ENCODE measurements at regions not wholly inside any gene's neighbourhood (a gene's known extent, or its start where the extent isn't known, plus 50 kb on each side); places are given as distances from the start of the nearest gene placed in this dataset.
A peak's percentile ranks its signal among the peaks of the same experiment; 100 is the strongest.

DNA sequence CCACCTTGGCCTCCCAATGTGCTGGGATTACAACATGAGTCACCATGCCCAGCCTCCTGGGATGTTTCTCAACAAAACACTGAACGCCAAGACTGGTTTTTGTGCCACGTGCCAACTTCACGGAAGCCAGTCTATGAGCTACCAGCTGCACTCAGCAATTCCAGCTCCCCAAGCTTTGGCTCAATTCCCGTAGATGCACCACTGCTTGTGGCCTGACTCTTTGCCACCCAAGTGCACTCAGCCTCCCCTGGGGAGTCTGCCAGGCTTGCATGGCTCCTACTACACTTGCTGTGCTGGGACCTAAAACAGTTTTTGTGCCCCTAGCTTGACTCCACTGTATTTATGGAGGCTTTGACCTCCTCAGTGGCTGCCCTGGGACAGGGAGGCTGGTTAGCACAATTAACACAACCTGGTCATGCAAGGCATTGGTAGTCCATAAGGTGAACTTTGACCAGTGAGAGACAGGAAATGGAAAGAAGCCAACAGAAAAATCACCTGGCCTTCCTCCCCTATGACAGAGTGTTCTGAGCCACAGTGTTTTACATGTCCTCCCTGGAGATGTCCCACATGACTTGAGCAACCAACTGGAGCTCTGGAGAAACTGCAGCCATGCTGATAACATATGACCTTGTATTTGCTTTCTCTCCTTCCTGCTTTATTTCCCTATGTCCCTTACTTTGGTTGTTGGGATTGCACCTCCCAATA lies 1173.1 kb downstream of the UQCRFS1 start:
- no peak for DNase-seq

GRCh38 chr19:28037186-28037585 lies 1175.8 kb downstream of the UQCRFS1 start:
- no peak for DNase-seq

GRCh38 chr19:28036486-28036885 lies 1176.5 kb downstream of the UQCRFS1 start:
- DNase-seq, result no peak

- DNase-seq, result no peak
These were observed 1178.0 kb downstream of the UQCRFS1 start for GRCh38 chr19:28034936-28035335.

DNA sequence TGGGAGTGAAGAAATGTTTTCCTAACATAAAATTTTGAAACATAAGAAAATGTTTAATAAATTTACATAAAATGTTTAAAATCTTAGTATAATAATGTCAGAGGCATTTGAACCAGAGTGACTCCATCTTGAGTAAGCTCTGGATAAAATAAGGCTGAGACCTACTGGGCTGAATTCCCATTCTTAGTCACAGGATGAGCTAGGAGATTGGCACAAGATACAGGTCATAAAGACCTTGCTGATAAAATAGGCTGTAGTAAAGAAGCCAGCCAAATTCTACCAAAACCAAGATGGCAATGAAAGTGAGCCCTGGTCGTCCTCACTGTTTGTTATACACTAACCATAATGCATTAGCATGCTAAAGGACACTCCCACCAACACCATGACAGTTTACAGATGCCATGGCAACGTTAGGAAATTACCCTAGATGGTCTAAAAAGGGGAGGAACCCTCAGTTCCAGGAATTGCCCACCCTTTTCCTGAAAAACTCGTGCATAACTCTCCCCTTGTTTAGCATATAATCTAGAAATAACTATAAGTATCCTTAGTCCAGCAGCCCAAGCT lies 1184.0 kb downstream of the UQCRFS1 start:
- no peak for DNase-seq

GRCh38 chr19:28027116-28027515 lies 1185.8 kb downstream of the UQCRFS1 start:
- no peak for DNase-seq

- DNase-seq, result no peak
These were observed 1186.3 kb downstream of the UQCRFS1 start for GRCh38 chr19:28026636-28027035.

DNA sequence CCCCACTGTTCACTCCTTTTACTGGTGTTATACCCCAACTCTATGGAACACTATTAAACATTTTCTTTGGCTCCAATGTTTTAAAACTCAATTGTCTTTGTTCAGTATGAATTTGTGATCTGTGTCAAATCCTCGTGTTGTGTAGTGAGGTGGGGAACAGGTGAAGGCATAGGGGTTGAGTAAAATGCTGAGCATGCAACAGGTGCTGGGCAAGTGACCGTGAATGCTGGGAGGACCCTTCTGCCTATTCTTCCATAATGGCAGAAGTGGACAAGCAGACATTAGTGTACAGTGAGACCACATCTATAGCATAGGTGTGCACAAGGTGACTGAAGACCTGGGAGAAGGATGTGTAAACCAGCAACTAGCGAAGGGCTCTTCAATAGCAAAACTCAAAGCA lies 1188.0 kb downstream of the UQCRFS1 start:
- DNase-seq, result no peak

DNA sequence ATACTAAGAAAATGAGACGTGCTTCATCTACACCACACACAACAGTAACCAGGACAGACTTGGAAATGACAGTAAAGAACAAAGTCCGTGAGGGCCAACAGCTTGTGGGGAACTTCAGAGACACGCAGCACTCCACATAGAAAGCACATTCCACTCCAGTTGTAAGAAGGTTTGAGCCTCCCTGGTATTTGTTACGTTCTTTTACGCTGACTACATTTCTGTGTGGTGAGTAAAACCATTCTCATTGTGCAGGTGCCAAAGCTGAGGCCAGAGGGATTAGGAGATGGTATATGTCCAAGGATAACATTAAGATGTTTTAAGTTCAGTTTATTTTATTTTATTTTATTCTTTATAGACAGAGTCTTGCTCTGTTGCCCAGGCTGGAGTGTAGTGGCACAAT lies 1189.9 kb downstream of the UQCRFS1 start:
- peak; percentile 4 for DNase-seq

- DNase-seq, result no peak
These were observed 1190.4 kb downstream of the UQCRFS1 start for GRCh38 chr19:28022506-28022905.

- DNase-seq, result no peak
These were observed 1191.4 kb downstream of the UQCRFS1 start for GRCh38 chr19:28021259-28022185.

DNA sequence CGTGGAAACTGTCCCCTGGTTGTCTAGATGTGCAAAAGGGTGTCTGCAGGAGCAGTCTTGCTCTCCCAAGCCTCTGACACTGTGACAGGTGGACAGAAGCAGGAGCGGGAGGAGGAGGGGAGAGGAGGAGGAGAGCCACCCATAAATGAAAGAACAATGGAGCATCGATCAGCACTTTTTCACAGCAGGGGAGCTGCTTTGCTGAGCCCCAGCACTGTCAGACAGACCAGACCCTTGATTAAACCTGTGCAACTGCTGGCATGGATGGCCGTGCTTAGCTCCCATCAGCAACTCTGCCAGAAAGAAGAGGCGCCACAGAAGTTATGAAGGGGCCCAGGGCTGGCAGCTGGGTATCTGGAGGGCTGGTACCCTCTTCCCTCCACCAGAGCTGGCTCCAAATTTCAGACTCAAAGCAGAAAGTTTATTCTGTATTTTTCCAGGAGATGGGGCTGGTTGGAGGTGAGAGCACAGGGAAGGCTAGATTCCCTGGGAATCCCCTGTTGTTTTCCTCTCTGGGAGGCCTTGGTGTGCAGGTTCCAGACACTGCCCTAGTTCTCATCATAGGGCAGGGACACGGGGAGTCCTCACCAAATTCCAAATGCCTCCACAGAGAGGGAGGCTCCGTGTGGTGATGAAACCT lies 1192.2 kb downstream of the UQCRFS1 start:
- no peak for DNase-seq

- no peak for DNase-seq
These were observed 1193.0 kb downstream of the UQCRFS1 start for GRCh38 chr19:28019901-28020300.

GRCh38 chr19:28019371-28019770 lies 1193.6 kb downstream of the UQCRFS1 start:
- DNase-seq, result no peak

DNA sequence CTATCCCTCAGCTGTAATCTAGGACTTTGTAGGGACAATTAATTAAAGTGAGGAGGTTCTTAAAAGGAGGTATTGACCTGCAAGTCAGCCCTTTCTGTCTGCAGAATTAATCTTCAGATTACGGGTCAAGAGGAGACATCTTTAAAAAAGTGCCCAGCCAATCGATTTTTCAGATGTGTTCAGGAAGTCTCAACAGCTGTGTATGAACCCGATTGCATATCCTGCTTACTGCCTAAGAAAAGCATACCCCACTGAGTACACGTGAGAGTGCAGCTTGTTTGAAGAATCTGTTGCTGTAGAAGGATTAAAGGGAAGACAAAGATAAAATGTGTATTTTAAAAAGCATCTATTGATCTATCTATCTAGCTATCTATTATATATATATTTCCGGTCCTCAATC lies 1194.5 kb downstream of the UQCRFS1 start:
- no peak for DNase-seq

DNA sequence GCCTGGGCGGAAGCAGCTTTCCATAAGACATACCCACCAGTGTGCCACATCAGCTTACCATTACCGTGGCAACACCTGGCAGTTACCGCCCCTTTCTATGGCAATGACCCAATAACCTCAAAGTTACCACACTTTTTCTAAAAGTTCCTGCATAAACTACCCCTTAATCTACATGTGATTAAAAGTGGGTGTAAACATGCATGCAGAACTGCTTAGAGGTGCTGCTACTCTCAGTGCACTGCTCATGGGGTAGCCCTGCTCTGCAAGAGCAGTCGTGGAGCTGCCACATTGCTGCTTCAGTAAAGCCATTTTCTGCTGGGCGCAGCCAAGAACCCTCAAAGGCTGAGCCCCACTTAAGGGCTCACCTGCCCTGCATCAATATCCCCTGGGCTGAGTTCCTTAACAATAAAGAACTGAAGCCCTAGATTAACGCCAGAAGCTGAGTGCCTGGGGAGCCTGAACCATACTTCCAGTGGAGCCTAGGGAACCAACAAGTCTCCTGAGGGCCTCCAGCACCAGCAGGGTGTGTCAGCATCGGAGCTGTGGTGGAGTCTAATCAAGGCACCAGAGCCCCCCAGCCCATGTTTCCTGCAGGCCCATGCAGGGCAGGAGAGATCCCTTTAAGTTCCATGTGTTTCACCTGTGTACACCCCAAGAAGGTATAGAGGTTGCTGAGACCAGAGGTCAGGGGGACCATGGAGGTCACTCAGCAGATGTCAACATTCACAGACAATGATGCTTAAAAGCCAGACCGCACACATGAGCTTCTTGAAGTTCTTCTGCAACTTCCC lies 1198.1 kb downstream of the UQCRFS1 start:
- DNase-seq, result no peak

DNA sequence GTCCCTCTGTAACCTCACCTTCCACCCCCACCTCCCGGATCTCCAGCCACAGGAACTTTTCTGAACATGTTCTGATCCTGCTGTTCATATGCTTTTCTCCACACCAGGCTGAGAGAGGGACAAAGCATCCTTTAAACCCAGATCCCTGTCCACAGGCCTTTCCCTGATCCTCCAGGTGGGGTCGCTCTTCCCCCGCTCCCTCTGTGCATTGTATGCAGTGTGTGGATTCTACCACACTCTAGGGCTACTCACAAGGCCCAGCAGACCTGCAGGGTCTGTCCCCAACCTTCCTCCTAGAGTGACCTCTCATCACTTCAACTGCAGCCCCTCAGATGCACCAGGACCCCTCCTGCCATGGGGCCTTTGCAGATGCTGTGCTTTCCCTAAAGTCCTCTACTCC lies 1200.6 kb downstream of the UQCRFS1 start:
- DNase-seq, result no peak

DNA sequence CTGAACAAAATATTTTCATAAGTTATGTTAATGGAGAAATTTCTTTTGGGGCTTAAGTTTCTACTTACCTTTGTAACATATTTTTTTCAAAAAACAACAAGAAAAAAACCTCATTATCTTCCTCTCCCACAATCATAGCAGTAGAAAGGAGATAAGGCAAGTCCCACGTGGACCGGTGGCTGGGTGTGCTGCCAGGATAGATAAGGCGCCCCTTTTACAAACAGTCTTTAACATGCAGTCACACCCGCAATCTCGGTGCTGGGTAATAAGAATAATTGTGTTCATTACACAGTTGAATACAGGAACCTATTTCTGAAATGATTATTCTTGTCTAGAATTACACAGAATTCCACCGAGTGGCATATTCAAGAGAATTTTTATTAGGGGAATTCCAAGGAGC lies 1202.3 kb downstream of the UQCRFS1 start:
- DNase-seq, result no peak

GRCh38 chr19:28009696-28010095 lies 1203.3 kb downstream of the UQCRFS1 start:
- DNase-seq, result no peak

- DNase-seq, result no peak
These were observed 1204.3 kb downstream of the UQCRFS1 start for GRCh38 chr19:28008695-28009094.

DNA sequence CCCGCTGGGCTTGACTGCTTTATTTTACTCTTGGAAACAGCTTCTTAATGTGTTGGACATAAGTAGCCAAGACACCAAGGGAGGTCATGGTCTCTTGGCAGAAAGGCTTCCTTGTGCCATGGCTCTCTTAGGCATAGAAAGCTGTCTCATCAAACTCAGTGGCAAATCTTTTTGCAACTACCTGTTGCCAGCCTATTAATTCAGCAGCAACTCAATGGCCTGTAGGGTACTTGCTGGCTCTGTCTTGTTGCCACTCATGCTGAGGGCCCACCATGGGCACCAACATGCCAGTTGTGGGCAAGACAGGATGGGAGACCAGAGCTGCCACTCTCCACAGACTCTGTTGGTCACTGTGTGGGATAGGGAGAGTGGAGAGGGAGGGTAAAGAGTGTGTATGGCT lies 1209.4 kb downstream of the UQCRFS1 start:
- DNase-seq, result no peak

DNA sequence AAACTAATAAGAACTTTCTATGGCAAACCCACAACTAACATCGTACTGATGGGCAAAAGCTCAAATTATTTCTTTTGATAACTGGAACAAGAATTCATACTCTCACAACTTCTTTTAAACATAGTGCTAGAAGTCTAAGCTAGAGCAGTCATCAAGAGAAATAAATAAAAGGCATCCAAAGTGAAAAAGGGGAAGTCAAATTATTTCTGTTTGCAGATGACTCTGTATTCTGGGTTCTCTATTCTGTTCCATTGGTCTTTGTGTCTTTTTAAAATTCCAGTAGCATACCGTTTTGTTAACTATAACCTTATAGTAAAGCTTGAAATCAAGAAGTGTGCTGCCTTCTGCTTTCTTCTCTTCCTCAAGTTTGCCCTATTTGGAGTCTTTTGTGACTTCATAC lies 1215.9 kb downstream of the UQCRFS1 start:
- no peak for DNase-seq

Data from fibroblast of skin of abdomen (primary cell).